ENCODE measurements at regions not wholly inside any gene's neighbourhood (a gene's known extent, or its start where the extent isn't known, plus 50 kb on each side); places are given as distances from the start of the nearest gene placed in this dataset.
"Not testable (repeated sequence)": the region's sequence is repeated elsewhere in the genome, so short reads cannot be mapped to it uniquely, and the experiment has no call there.

- Histone ChIP-seq H3K4me3 (no peak overlapping the region), H3K9me3 (no peaks in the 10 kb centered on the region), H3K36me3 (ENCODE audit: low read depth) (no peaks in the 10 kb centered on the region), H3K4me1 (ENCODE audit: low read depth) (no peaks in the 10 kb centered on the region)
- intact Hi-C loops (cut with DNase I, micrococcal nuclease): no loop called here
- TF ChIP-seq CTCF (IDR thresholded peaks at IDR 0.05): no peak
- ATAC-seq (no peak), DNase-seq (no peak)
Observed at GRCh38 chr18:47370052-47370451, 118.6 kb upstream of the SKOR2 start.

- DNase-seq; H3K4me3 ChIP-seq; H3K4me1 ChIP-seq (ENCODE audit: low read depth); intact Hi-C loops (cut with DNase I, micrococcal nuclease); H3K36me3 ChIP-seq (ENCODE audit: low read depth); ATAC-seq; H3K9me3 ChIP-seq: not testable (repeated sequence)
Observed at GRCh38 chr18:47354061-47354460, 102.6 kb upstream of the SKOR2 start.

GRCh38 chr18:47346016-47346415, 94.6 kb upstream of the SKOR2 start:
- ATAC-seq (no peak), DNase-seq (no peak)
- intact Hi-C loops (cut with DNase I, micrococcal nuclease): no loop called here
- Histone ChIP-seq H3K4me1 (ENCODE audit: low read depth) (no peaks in the 10 kb centered on the region), H3K36me3 (ENCODE audit: low read depth) (no peaks in the 10 kb centered on the region), H3K9me3 (no peaks in the 10 kb centered on the region), H3K4me3 (no peak overlapping the region)
- no peak for TF ChIP-seq CTCF (IDR thresholded peaks at IDR 0.05)

- no peaks in the 10 kb centered on the region for H3K4me1 ChIP-seq (ENCODE audit: low read depth)
- intact Hi-C loops (cut with DNase I, micrococcal nuclease): no loop called here
- H3K9me3 ChIP-seq: no peaks in the 10 kb centered on the region
- H3K36me3 ChIP-seq (ENCODE audit: low read depth): no peaks in the 10 kb centered on the region
- no peak for DNase-seq
- no peak for ATAC-seq
- TF ChIP-seq CTCF (IDR thresholded peaks at IDR 0.05): no peak
- H3K4me3 ChIP-seq: no peak overlapping the region
Observed at GRCh38 chr18:47345291-47345690, 93.8 kb upstream of the SKOR2 start.

GRCh38 chr18:47343291-47343690, 91.8 kb upstream of the SKOR2 start:
- intact Hi-C loops (cut with DNase I, micrococcal nuclease): no loop called here
- Histone ChIP-seq H3K36me3 (ENCODE audit: low read depth) (no peaks in the 10 kb centered on the region), H3K4me1 (ENCODE audit: low read depth) (no peaks in the 10 kb centered on the region), H3K9me3 (no peaks in the 10 kb centered on the region), H3K4me3 (no peak overlapping the region)
- ATAC-seq (no peak), DNase-seq (no peak)
- no peak for TF ChIP-seq CTCF (IDR thresholded peaks at IDR 0.05)

GRCh38 chr18:47342566-47342965, 91.1 kb upstream of the SKOR2 start:
- Histone ChIP-seq H3K36me3 (ENCODE audit: low read depth) (no peaks in the 10 kb centered on the region), H3K4me3 (no peak overlapping the region), H3K4me1 (ENCODE audit: low read depth) (no peaks in the 10 kb centered on the region), H3K9me3 (no peaks in the 10 kb centered on the region)
- no peak for TF ChIP-seq CTCF (IDR thresholded peaks at IDR 0.05)
- intact Hi-C loops (cut with DNase I, micrococcal nuclease): no loop called here
- DNase-seq (no peak), ATAC-seq (no peak)
